Endothelial cell of umbilical vein (primary cell): ENCODE measurements at regions not wholly inside any gene's neighbourhood (a gene's known extent, or its start where the extent isn't known, plus 50 kb on each side); places are given as distances from the start of the nearest gene placed in this dataset.

ENCODE experiments used
- BruUV-seq: library from RNA; stranded (reverse); fragments of 400-500 nt; replicated peaks from 2 replicates; lab custom pipeline; 2021; lab: Mats Ljungman, UMichigan
- CTCF ChIA-PET: fragments of 300-600, 350-600 bp; sonication (Branson Sonifier 250); formaldehyde crosslinking; loops from one replicate; lab custom pipeline; 2021; ENCODE audit warnings: antibody characterized with exemption, inconsistent platforms; lab: Charles Lee
- POLR2A ChIA-PET: fragments of 300-600, 350-600 bp; sonication (Branson Sonifier 250); formaldehyde crosslinking; loops from one replicate; lab custom pipeline; 2021; ENCODE audit warnings: antibody characterized with exemption, inconsistent platforms; lab: Charles Lee
- DNase-seq: peaks from one replicate; pipeline ENCODE4 v3.0.0-alpha.2; 2011; ENCODE audit warnings: low read depth, low spot score
- FAIRE-seq: peaks from 2 replicates; lab custom pipeline; 2011; peaks lifted over from hg19 to GRCh38; lab: Jason Lieb, UNC
- H2AFZ ChIP-seq: 2 replicates; pipeline ENCODE4 v1.6.0; 2012; ENCODE audit warnings: low read depth, low read length, control low read depth, inconsistent platforms
- H3K27ac ChIP-seq: 2 replicates; pipeline ENCODE4 v1.5.1; 2011; ENCODE audit warnings: low read depth, mild to moderate bottlenecking, control low read depth, low read length, moderate library complexity; ENCODE audit not compliant: insufficient read depth
- H3K27me3 ChIP-seq, 2 experiments: 2 replicates each; pipeline versions ENCODE4 v1.6.0 to v1.6.1; 2011; ENCODE audit warnings: low read length in 2 of 2, mixed read lengths in 1 of 2; ENCODE audit not compliant: control insufficient read depth in 2 of 2, insufficient read depth in 2 of 2
- H3K36me3 ChIP-seq, 2 experiments: 2 replicates in 1 of 2; 3 replicates in 1 of 2; pipeline ENCODE4 v1.5.1; 2011; ENCODE audit warnings: low read length in 2 of 2, mild to moderate bottlenecking in 1 of 2, moderate library complexity in 1 of 2; ENCODE audit not compliant: control insufficient read depth in 2 of 2, insufficient read depth in 2 of 2; ENCODE audit errors: extremely low read depth in 1 of 2
- H3K4me1 ChIP-seq: 3 replicates; pipeline ENCODE4 v1.5.1; 2011; ENCODE audit warnings: mild to moderate bottlenecking, low read length; ENCODE audit not compliant: control insufficient read depth, insufficient read depth; ENCODE audit errors: extremely low read depth
- H3K4me2 ChIP-seq: 2 replicates; pipeline ENCODE4 v1.6.1; 2011; ENCODE audit warnings: low read length, control low read depth, mixed read lengths; ENCODE audit not compliant: insufficient read depth
- H3K4me3 ChIP-seq, 3 experiments: fragments of 200-600 bp in 1 of 3; sonication (generic), shearing (Covaris generic) in 1 of 3; replicated peaks in 1 of 3; 2 replicates each; pipeline ENCODE4 v1.5.1; 2011 to 2016; ENCODE audit warnings: control low read depth in 3 of 3, low read length in 3 of 3, mild to moderate bottlenecking in 2 of 3, inconsistent platforms in 1 of 3, low read depth in 1 of 3, moderate library complexity in 1 of 3; ENCODE audit not compliant: insufficient read depth in 1 of 3
- H3K79me2 ChIP-seq: 2 replicates; pipeline ENCODE4 v1.6.0; 2012; ENCODE audit warnings: low read length, inconsistent platforms; ENCODE audit not compliant: control insufficient read depth, insufficient read depth
- H3K9ac ChIP-seq: replicated peaks from 2 replicates; pipeline ENCODE3; 2011; ENCODE audit warnings: low read length, control low read depth; ENCODE audit not compliant: insufficient read depth; ENCODE audit errors: extremely low read depth
- H3K9me1 ChIP-seq: replicated peaks from 3 replicates; pipeline ENCODE4 v1.6.0; 2011; ENCODE audit warnings: mild to moderate bottlenecking, low read length; ENCODE audit not compliant: control insufficient read depth, insufficient read depth; ENCODE audit errors: extremely low read depth
- H3K9me3 ChIP-seq: replicated peaks from 2 replicates; pipeline ENCODE4 v1.5.1; 2012; ENCODE audit warnings: low read length, inconsistent platforms; ENCODE audit not compliant: control insufficient read depth, insufficient read depth
- H4K20me1 ChIP-seq: replicated peaks from 2 replicates; pipeline ENCODE3; 2011; ENCODE audit warnings: mild to moderate bottlenecking, low read length; ENCODE audit not compliant: control insufficient read depth, insufficient read depth; ENCODE audit errors: extremely low read depth
- CTCF ChIP-seq, 2 donors: IDR thresholded peaks; 1 replicate in 1 of 2; 2 replicates in 1 of 2; pipeline ENCODE4 v1.5.1; 2011; ENCODE audit warnings: low read length in 2 of 2, mild to moderate bottlenecking in 2 of 2, moderate library complexity in 2 of 2, control low read depth in 1 of 2, inconsistent platforms in 1 of 2, low read depth in 1 of 2; ENCODE audit not compliant: insufficient read depth in 1 of 2; ENCODE audit errors: extremely low read depth in 1 of 2
- EZH2 ChIP-seq: IDR thresholded peaks from 2 replicates; pipeline ENCODE4 v1.6.1; 2012; ENCODE audit warnings: borderline replicate concordance, low read depth, mild to moderate bottlenecking, moderate library complexity, low read length, inconsistent platforms; ENCODE audit not compliant: severe bottlenecking
- FOS ChIP-seq: IDR thresholded peaks from 2 replicates; pipeline ENCODE4 v1.6.1; 2011; ENCODE audit warnings: mild to moderate bottlenecking, low read length, moderate library complexity, borderline replicate concordance; ENCODE audit not compliant: insufficient read depth
- GATA2 ChIP-seq: IDR thresholded peaks from 2 replicates; pipeline ENCODE4 v1.7.0; 2011; ENCODE audit warnings: low read depth, mild to moderate bottlenecking, moderate library complexity, mixed read lengths, low read length; ENCODE audit not compliant: insufficient read length, insufficient read depth
- JUN ChIP-seq: IDR thresholded peaks from 2 replicates; pipeline ENCODE4 v1.6.1; 2011; ENCODE audit warnings: borderline replicate concordance, low read depth; ENCODE audit not compliant: insufficient read length, insufficient read depth
- MAX ChIP-seq: IDR thresholded peaks from 2 replicates; pipeline ENCODE4 v1.6.1; 2011; ENCODE audit not compliant: insufficient read depth, insufficient read length
- MYC ChIP-seq: IDR thresholded peaks from one replicate; pipeline ENCODE4 v1.6.1; 2011; ENCODE audit warnings: mild to moderate bottlenecking, low read depth, low read length
- POLR2A ChIP-seq: IDR thresholded peaks from 2 replicates; pipeline ENCODE4 v1.6.1; 2012; ENCODE audit warnings: low read depth, mild to moderate bottlenecking, control low read depth, low read length
- POLR2AphosphoS5 ChIP-seq: IDR thresholded peaks from 2 replicates; pipeline ENCODE4 v1.6.1; 2012; ENCODE audit warnings: low read depth, mild to moderate bottlenecking, control low read depth, low read length, moderate library complexity; ENCODE audit not compliant: insufficient read depth
- dilution Hi-C: fragments of 300-500 bp; cut with MboI; formaldehyde crosslinking; loops from one replicate; pipeline ENCODE4 v1.15.0; 2019; ENCODE audit warnings: low sequenced_read_pairs; ENCODE audit not compliant: extremely low pct_ligation_motif_present
- intact Hi-C: fragments of 100-400 bp; cut with micrococcal nuclease; formaldehyde crosslinking; loops from one replicate; pipeline ENCODE4 v1.10.0; 2022

- H2AFZ ChIP-seq, result no peak overlapping the region
- ChIA-PET CTCF (no interaction called here), POLR2A (no interaction called here)
- FAIRE-seq, result no peak
- no peaks in the 10 kb centered on the region for H3K79me2 ChIP-seq
- no peaks in the 10 kb centered on the region for H4K20me1 ChIP-seq
- no peaks in the 10 kb centered on the region for H3K9me1 ChIP-seq
- H3K4me3 ChIP-seq, result no peak overlapping the region
- no peaks in the 10 kb centered on the region for H3K9me3 ChIP-seq
- H3K27me3 ChIP-seq, result peaks cover 4 to 7% of the 10 kb centered on the region in 2 experiments
- no peak for TF ChIP-seq POLR2A
- no peak for TF ChIP-seq MAX
- TF ChIP-seq EZH2, result no peak
- no peak for TF ChIP-seq JUN
- TF ChIP-seq GATA2, result no peak
- TF ChIP-seq MYC, result no peak
- TF ChIP-seq POLR2AphosphoS5, result no peak
- no peak for TF ChIP-seq FOS
- no peak for TF ChIP-seq CTCF (IDR thresholded peaks at IDR 0.05; ENCODE audit: extremely low read depth in 1 of 2, insufficient read depth in 1 of 2, low read depth in 1 of 2, low read length in 2 of 2)
- dilution Hi-C loops (no loop called here), intact Hi-C loops (no loop called here)
- H3K4me2 ChIP-seq, result no peak overlapping the region
- no TSS peak for BruUV-seq
- no peak overlapping the region for H3K9ac ChIP-seq
- no peaks in the 10 kb centered on the region for H3K4me1 ChIP-seq
- no peaks in the 10 kb centered on the region for H3K36me3 ChIP-seq
- no peak for DNase-seq
- no peak overlapping the region for H3K27ac ChIP-seq
Observed at GRCh38 chr10:28763471-28764170, 86.3 kb downstream of the BAMBI start.
